Endodermal cell (in vitro differentiated cells): ENCODE measurements at regions not wholly inside any gene's neighbourhood (a gene's known extent, or its start where the extent isn't known, plus 50 kb on each side); places are given as distances from the start of the nearest gene placed in this dataset.

Experiments used
- DNase-seq: peaks from one replicate; pipeline ENCODE4 v3.0.0-alpha.2; 2017
- H3K27ac ChIP-seq: 2 replicates; pipeline ENCODE4 v1.5.1; 2013; ENCODE audit warnings: mild to moderate bottlenecking, low read depth, low read length, moderate library complexity
- H3K27me3 ChIP-seq: 2 replicates; pipeline ENCODE4 v1.6.1; 2013; ENCODE audit warnings: mild to moderate bottlenecking, low read length, moderate library complexity; ENCODE audit not compliant: insufficient read depth, control insufficient read depth, poor library complexity, severe bottlenecking
- H3K36me3 ChIP-seq: 2 replicates; pipeline ENCODE4 v1.7.0; 2013; ENCODE audit warnings: mild to moderate bottlenecking, low read length, moderate library complexity; ENCODE audit not compliant: control insufficient read depth, insufficient read depth
- H3K4me1 ChIP-seq: one replicate; pipeline ENCODE4 v1.7.0; 2013; ENCODE audit warnings: low read length; ENCODE audit not compliant: control insufficient read depth, insufficient read depth
- H3K4me3 ChIP-seq: 2 replicates; pipeline ENCODE4 v1.5.1; 2013; ENCODE audit warnings: mild to moderate bottlenecking, low read length, moderate library complexity
- H3K9ac ChIP-seq: 2 replicates; pipeline ENCODE4 v1.6.1; 2013; ENCODE audit warnings: mild to moderate bottlenecking, low read length, moderate library complexity; ENCODE audit not compliant: poor library complexity, severe bottlenecking; ENCODE audit errors: extremely low read depth
- H3K9me3 ChIP-seq: 2 replicates; pipeline ENCODE4 v1.6.1; 2013; ENCODE audit warnings: mild to moderate bottlenecking, low read length, moderate library complexity; ENCODE audit not compliant: control insufficient read depth
- H3K27ac Mint-ChIP-seq: 2 replicates; pipeline ENCODE4 v1.8.0; 2020; ENCODE audit warnings: mixed read lengths
- H3K27me3 Mint-ChIP-seq: 2 replicates; pipeline ENCODE4 v1.8.0; 2021; ENCODE audit warnings: mild to moderate bottlenecking, mixed read lengths; ENCODE audit not compliant: insufficient read depth
- H3K36me3 Mint-ChIP-seq: 2 replicates; pipeline ENCODE4 v1.8.0; 2020; ENCODE audit warnings: low read depth, mixed read lengths
- H3K4me1 Mint-ChIP-seq: 2 replicates; pipeline ENCODE4 v1.8.0; 2020; ENCODE audit warnings: mixed read lengths
- H3K4me3 Mint-ChIP-seq: 2 replicates; pipeline ENCODE4 v1.8.0; 2020; ENCODE audit warnings: mild to moderate bottlenecking, moderate library complexity, mixed read lengths
- H3K9me3 Mint-ChIP-seq: 2 replicates; pipeline ENCODE4 v1.8.0; 2020; ENCODE audit warnings: mild to moderate bottlenecking, mixed read lengths
- CTCF ChIP-seq: fragments of 200-600 bp; sonication (generic); conservative IDR thresholded peaks from 2 replicates; pipeline ENCODE4 v1.5.0; 2021; ENCODE audit warnings: antibody characterized with exemption, mild to moderate bottlenecking
- WGBS, 2 experiments: methylation state at CpG; one replicate each; pipeline versions ENCODE4 v1.1.5 to v1.1.7; 2013; ENCODE audit warnings: missing lambda C conversion rate in 2 of 2, mixed read lengths in 1 of 2; ENCODE audit not compliant: insufficient coverage in 1 of 2, insufficient read length in 1 of 2; 5-methylcytosine and 5-hydroxymethylcytosine counted together

- 93% methylated on average over 2 of the region's 2 CpGs; no CpG with 5 or more reads in 1 of the 2 experiments for whole genome bisulfite sequencing, 2 experiments
- Mint-ChIP-seq H3K27ac (no peak overlapping the region), H3K36me3 (peaks cover 6% of the 10 kb centered on the region), H3K27me3 (no peaks in the 10 kb centered on the region), H3K4me1 (peaks cover 5% of the 10 kb centered on the region), H3K9me3 (peaks cover 46% of the 10 kb centered on the region), H3K4me3 (no peak overlapping the region)
- no peak for DNase-seq
- Histone ChIP-seq H3K4me3 (no peak overlapping the region), H3K9me3 (peaks cover 15% of the 10 kb centered on the region), H3K27me3 (no peaks in the 10 kb centered on the region), H3K4me1 (no peaks in the 10 kb centered on the region), H3K36me3 (no peaks in the 10 kb centered on the region), H3K9ac (no peak overlapping the region), H3K27ac (no peak overlapping the region)
- TF ChIP-seq CTCF, result no peak
These were observed 77.6 kb upstream of the CRIM1 start for GRCh38 chr2:36277881-36278523.

GRCh38 chr2:36277146-36277808 lies 78.3 kb upstream of the CRIM1 start:
- Mint-ChIP-seq H3K36me3 (peaks cover 6% of the 10 kb centered on the region), H3K9me3 (peaks cover 46% of the 10 kb centered on the region), H3K27me3 (no peaks in the 10 kb centered on the region), H3K4me1 (peaks cover 5% of the 10 kb centered on the region), H3K4me3 (no peak overlapping the region), H3K27ac (no peak overlapping the region)
- Histone ChIP-seq H3K27ac (no peak overlapping the region), H3K27me3 (no peaks in the 10 kb centered on the region), H3K9ac (no peak overlapping the region), H3K9me3 (peaks cover 15% of the 10 kb centered on the region), H3K4me1 (no peaks in the 10 kb centered on the region), H3K4me3 (no peak overlapping the region), H3K36me3 (no peaks in the 10 kb centered on the region)
- no peak for TF ChIP-seq CTCF
- WGBS, 2 experiments, result 93 to 96% methylated on average over 3 of the region's 3 CpGs
- DNase-seq, result no peak

DNA sequence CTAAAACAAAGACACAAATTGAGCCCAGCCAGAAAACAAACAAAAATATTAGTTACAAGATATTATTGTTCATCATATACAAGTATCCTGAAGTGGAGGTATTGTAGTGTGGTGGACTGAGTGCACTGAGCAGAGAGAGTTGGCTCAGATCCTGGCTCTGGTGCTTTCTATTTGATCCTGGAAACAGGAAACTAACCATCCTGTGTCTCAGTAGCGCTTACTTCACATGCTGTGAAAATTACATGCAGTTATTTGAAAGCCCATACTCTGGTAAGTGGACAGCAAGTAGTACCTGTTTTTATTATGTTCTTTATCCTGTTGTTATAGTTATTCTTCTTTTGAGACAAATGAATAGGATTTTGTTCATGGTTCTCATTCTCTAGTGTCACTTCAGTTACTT lies 84.3 kb upstream of the CRIM1 start:
- Histone ChIP-seq H3K9ac (no peak overlapping the region), H3K4me3 (no peak overlapping the region), H3K27me3 (no peaks in the 10 kb centered on the region), H3K36me3 (no peaks in the 10 kb centered on the region), H3K4me1 (no peaks in the 10 kb centered on the region), H3K27ac (no peak overlapping the region), H3K9me3 (peaks cover 29% of the 10 kb centered on the region)
- H3K27ac Mint-ChIP-seq, result peak overlapping the region; percentile 18
- H3K36me3 Mint-ChIP-seq, result no peaks in the 10 kb centered on the region
- H3K9me3 Mint-ChIP-seq, result peaks cover 9% of the 10 kb centered on the region
- WGBS, 2 experiments, result 71 to 76% methylated on average over 1 of the region's 1 CpG
- no peak for TF ChIP-seq CTCF
- H3K27me3 Mint-ChIP-seq, result no peaks in the 10 kb centered on the region
- peaks cover 25% of the 10 kb centered on the region for H3K4me1 Mint-ChIP-seq
- DNase-seq, result peak; percentile 42
- H3K4me3 Mint-ChIP-seq, result no peak overlapping the region
